Frontal cortex (tissue), 3 donors: ENCODE measurements at regions not wholly inside any gene's neighbourhood (a gene's known extent, or its start where the extent isn't known, plus 50 kb on each side); places are given as distances from the start of the nearest gene placed in this dataset.
"Not testable (repeated sequence)": the region's sequence is repeated elsewhere in the genome, so short reads cannot be mapped to it uniquely, and the experiment has no call there.

ENCODE experiments used
- DNase-seq, 2 donors: peaks; one replicate each; pipeline ENCODE4 v3.0.0; 2012; ENCODE audit warnings: low spot score in 2 of 2
- FAIRE-seq: peaks from 2 replicates; lab custom pipeline; 2012; peaks lifted over from hg19 to GRCh38; lab: Jason Lieb, UNC
- donor health status: control.
- donor health status: control.
- donor health status: control.

- FAIRE-seq, DNase-seq: not testable (repeated sequence)
These were observed 1097.6 kb downstream of the FAT4 start for GRCh38 chr4:126412310-126412709.

- DNase-seq (no peak), FAIRE-seq (no peak)
These were observed 1100.0 kb downstream of the FAT4 start for GRCh38 chr4:126414741-126415140.

- FAIRE-seq = no peak
These were observed 1104.5 kb downstream of the FAT4 start for GRCh38 chr4:126419266-126419665.

GRCh38 chr4:126427853-126428252 is 1113.1 kb downstream of the FAT4 start:
- no peak for DNase-seq
- FAIRE-seq = no peak

More at GRCh38 chr4:126419266-126419665, 1104.5 kb downstream of the FAT4 start:
- DNase-seq = no peak

GRCh38 chr4:126431049-126431448 is 1116.3 kb downstream of the FAT4 start:
- DNase-seq = no peak
- FAIRE-seq = no peak

- FAIRE-seq (no peak), DNase-seq (no peak)
These were observed 1120.7 kb downstream of the FAT4 start for GRCh38 chr4:126435491-126435890.

GRCh38 chr4:126440297-126440696 is 1125.5 kb downstream of the FAT4 start:
- DNase-seq (no peak), FAIRE-seq (no peak)

- no peak for FAIRE-seq
These were observed 1126.6 kb downstream of the FAT4 start for GRCh38 chr4:126441173-126442035.

GRCh38 chr4:126445596-126445995 is 1130.8 kb downstream of the FAT4 start:
- DNase-seq (no peak), FAIRE-seq (no peak)

More at GRCh38 chr4:126441173-126442035, 1126.6 kb downstream of the FAT4 start:
- no peak for DNase-seq

GRCh38 chr4:126446917-126447316 is 1132.2 kb downstream of the FAT4 start:
- DNase-seq = no peak
- FAIRE-seq = no peak

- no peak for DNase-seq
- no peak for FAIRE-seq
These were observed 1133.5 kb downstream of the FAT4 start for GRCh38 chr4:126448086-126448845.

GRCh38 chr4:126451237-126451873 is 1136.6 kb downstream of the FAT4 start:
- DNase-seq (no peak), FAIRE-seq (no peak)

- DNase-seq (no peak), FAIRE-seq (no peak)
These were observed 1141.1 kb downstream of the FAT4 start for GRCh38 chr4:126455865-126456264.

- DNase-seq = no peak
- no peak for FAIRE-seq
These were observed 1144.2 kb downstream of the FAT4 start for GRCh38 chr4:126458993-126459392.

GRCh38 chr4:126465341-126465740 is 1150.6 kb downstream of the FAT4 start:
- FAIRE-seq (no peak), DNase-seq (no peak)

GRCh38 chr4:126466848-126467247 is 1152.1 kb downstream of the FAT4 start:
- FAIRE-seq = no peak

GRCh38 chr4:126468144-126468543 is 1153.4 kb downstream of the FAT4 start:
- FAIRE-seq (no peak), DNase-seq (no peak)

More at GRCh38 chr4:126466848-126467247, 1152.1 kb downstream of the FAT4 start:
- DNase-seq = no peak

GRCh38 chr4:126470862-126471261 is 1156.1 kb downstream of the FAT4 start:
- no peak for FAIRE-seq

GRCh38 chr4:126475730-126476129 is 1157.0 kb upstream of the INTU start:
- DNase-seq = no peak
- FAIRE-seq = no peak

More at GRCh38 chr4:126470862-126471261, 1156.1 kb downstream of the FAT4 start:
- no peak for DNase-seq

- FAIRE-seq (no peak), DNase-seq (no peak)
These were observed 1153.0 kb upstream of the INTU start for GRCh38 chr4:126479709-126480108.
